ENCODE measurements at regions not wholly inside any gene's neighbourhood (a gene's known extent, or its start where the extent isn't known, plus 50 kb on each side); places are given as distances from the start of the nearest gene placed in this dataset.

- TF ChIP-seq CTCF (IDR thresholded peaks at IDR 0.05) (no peak), POLR2A (IDR thresholded peaks at IDR 0.05) (no peak)
These were observed 154.0 kb upstream of the MANEA start for GRCh38 chr6:95423331-95423730.

All from thyroid gland (tissue), 4 donors.